GM10248 (cell line): ENCODE measurements at regions not wholly inside any gene's neighbourhood (a gene's known extent, or its start where the extent isn't known, plus 50 kb on each side); places are given as distances from the start of the nearest gene placed in this dataset.

Source experiments
- CTCF ChIA-PET: fragments of 300-600 bp; sonication (Branson Sonifier 250); formaldehyde crosslinking; extraction: SDS; loops from one replicate; lab custom pipeline; 2021; ENCODE audit warnings: antibody characterized with exemption; lab: Yijun Ruan, JAX
- POLR2A ChIA-PET: fragments of 350-650 bp; sonication (Branson Sonifier 250); formaldehyde crosslinking; extraction: SDS; loops from one replicate; lab custom pipeline; 2020; ENCODE audit warnings: antibody characterized with exemption; lab: Yijun Ruan, JAX
- DNase-seq: peaks from one replicate; pipeline ENCODE4 v3.0.0; 2012; ENCODE audit errors: extremely low spot score
- CTCF ChIP-seq: IDR thresholded peaks from 2 replicates; pipeline ENCODE4 v1.5.1; 2012; ENCODE audit warnings: mild to moderate bottlenecking, low read depth; ENCODE audit errors: extremely low read depth, missing control alignments, control extremely low read depth

DNA sequence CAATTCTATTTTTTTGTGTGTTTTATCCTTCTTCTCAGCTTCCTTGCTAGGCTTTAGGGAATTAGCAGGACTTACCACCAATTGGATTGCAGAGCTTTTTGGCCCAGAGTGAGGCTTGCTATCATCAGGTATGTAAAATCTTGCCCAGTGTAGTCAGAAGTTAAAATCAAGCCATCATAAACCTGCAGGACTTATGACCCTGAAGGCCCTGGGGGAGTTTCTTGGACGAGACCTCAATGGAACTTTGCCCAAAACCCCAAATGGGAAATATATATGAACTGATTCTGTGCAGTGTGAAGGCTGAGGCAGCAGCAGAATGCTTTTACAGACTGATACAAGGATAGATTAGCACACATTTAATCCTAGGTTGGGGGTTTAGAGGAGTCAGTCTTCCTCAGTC is 287.0 kb downstream of the SH3GL2 start:
- CTCF ChIA-PET, result no interaction called here
- DNase-seq, result no peak
- POLR2A ChIA-PET, result no interaction called here
- no peak for TF ChIP-seq CTCF

DNA sequence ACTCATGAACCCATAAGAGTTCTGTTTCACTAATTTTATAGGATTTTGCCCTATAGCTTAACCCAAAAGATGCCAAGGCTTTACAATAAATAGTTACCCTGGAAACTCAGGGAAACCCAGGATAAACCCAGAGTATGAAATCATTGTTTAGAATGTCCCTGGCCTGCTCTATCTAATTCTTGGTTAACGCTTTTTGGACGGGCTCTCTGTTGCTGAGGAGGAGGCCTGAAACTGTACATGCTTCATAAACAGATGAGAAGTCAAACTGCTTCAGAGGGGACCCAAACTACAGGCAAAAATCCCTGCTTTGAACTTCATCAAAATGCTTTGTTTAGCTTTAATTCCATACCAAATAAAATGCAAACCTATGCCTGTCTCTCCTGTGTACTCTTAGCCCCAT is 291.9 kb downstream of the SH3GL2 start:
- POLR2A ChIA-PET, result no interaction called here
- CTCF ChIA-PET, result no interaction called here
- no peak for DNase-seq
- no peak for TF ChIP-seq CTCF

- POLR2A ChIA-PET, result no interaction called here
- CTCF ChIA-PET, result no interaction called here
- DNase-seq, result no peak
- no peak for TF ChIP-seq CTCF
These were observed 292.5 kb downstream of the SH3GL2 start for GRCh38 chr9:17871213-17871890.

DNA sequence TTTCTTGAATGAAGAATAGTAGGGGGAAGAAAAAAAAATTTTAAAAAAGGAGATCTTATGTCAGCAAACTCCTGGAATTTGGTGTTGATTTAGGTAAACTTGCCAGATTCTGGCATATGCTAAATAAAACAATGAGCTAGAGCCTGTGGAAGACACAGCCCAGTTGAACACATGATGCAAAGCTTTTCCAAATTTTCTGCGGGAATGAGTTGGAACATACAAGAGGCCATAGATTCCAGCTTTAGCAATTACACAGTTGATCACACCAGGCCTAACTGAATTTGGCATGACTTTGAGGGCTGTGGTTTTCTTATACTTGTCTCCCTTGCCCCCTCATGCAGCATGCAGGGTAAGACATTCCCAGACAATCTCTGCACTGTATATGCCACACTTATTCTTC is 297.0 kb downstream of the SH3GL2 start:
- no peak for DNase-seq
- ChIA-PET POLR2A (no interaction called here), CTCF (interaction anchor here (1.4 kb wide), 1 partner anchor 11 kb away, joined by 4 read pairs; no protein-coding TSS in a partner anchor)
- TF ChIP-seq CTCF, result no peak

DNA sequence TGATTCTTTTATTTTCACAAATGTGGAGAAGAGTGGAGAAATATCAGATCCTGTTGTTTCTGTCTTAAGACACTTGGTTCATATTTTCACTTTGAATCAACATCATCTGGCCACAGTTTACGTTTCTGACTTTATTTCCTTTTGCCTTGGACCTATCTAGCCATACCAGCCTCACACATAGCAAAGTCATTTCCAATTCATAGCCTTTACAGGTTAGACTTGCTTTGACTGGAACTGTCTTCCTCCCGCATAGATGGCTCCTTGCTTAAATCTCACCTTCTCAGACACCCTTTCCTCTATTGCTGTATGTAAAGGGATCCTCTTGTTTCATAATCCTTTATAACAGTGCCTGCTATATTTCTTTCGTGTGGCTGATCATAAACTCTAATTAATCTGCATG is 297.8 kb downstream of the SH3GL2 start:
- DNase-seq, result no peak
- POLR2A ChIA-PET, result no interaction called here
- TF ChIP-seq CTCF, result no peak
- CTCF ChIA-PET, result no interaction called here

GRCh38 chr9:17878810-17879370 is 300.0 kb downstream of the SH3GL2 start:
- no peak for TF ChIP-seq CTCF
- POLR2A ChIA-PET, result no interaction called here
- no peak for DNase-seq
- CTCF ChIA-PET, result no interaction called here
